IMR-90 (cell line): ENCODE measurements at regions not wholly inside any gene's neighbourhood (a gene's known extent, or its start where the extent isn't known, plus 50 kb on each side); places are given as distances from the start of the nearest gene placed in this dataset.

Experiments used
- ATAC-seq: fragments of 200-7000 bp; cut with Tn5 transposase; 2 replicates; pipeline ENCODE4 v1.9.1; 2020; ENCODE audit warnings: low read depth, mild to moderate bottlenecking, moderate library complexity
- BruUV-seq: library from RNA; stranded (reverse); fragments of 400-500 nt; replicated peaks from 2 replicates; lab custom pipeline; 2021; lab: Mats Ljungman, UMichigan
- CTCF ChIA-PET: fragments of 300-600 bp; formaldehyde crosslinking; extraction: SDS; loops from one replicate; lab custom pipeline; 2021; ENCODE audit warnings: antibody characterized with exemption; lab: Yijun Ruan, JAX
- POLR2A ChIA-PET: fragments of 300-600 bp; sonication (Branson Sonifier 250); formaldehyde crosslinking; loops from one replicate; lab custom pipeline; 2022; ENCODE audit warnings: antibody characterized with exemption; ENCODE audit not compliant: unreplicated experiment; lab: Charles Lee
- DNase-seq: peaks from one replicate; pipeline ENCODE4 v3.0.0; 2013
- H2AFZ ChIP-seq: replicated peaks from 2 replicates; pipeline ENCODE3; 2013; ENCODE audit warnings: low read length, mild to moderate bottlenecking; ENCODE audit not compliant: poor library complexity
- H2AK5ac ChIP-seq: 2 replicates; pipeline ENCODE4 v1.6.1; 2013; ENCODE audit warnings: low read depth, low read length, inconsistent platforms
- H2AK9ac ChIP-seq: replicated peaks from 2 replicates; pipeline ENCODE3; 2013; ENCODE audit warnings: mild to moderate bottlenecking, low read depth, low read length, moderate library complexity; ENCODE audit not compliant: poor library complexity
- H2BK120ac ChIP-seq: 2 replicates; pipeline ENCODE4 v1.6.1; 2013; ENCODE audit warnings: low read depth, low read length, inconsistent platforms
- H2BK15ac ChIP-seq: 3 replicates; pipeline ENCODE4 v1.6.1; 2013; ENCODE audit warnings: low read depth, low read length, inconsistent platforms
- H2BK20ac ChIP-seq: 2 replicates; pipeline ENCODE4 v1.6.1; 2013; ENCODE audit warnings: low read depth, mild to moderate bottlenecking, inconsistent platforms, low read length, moderate library complexity
- H2BK5ac ChIP-seq: 2 replicates; pipeline ENCODE4 v1.6.1; 2013; ENCODE audit warnings: mild to moderate bottlenecking, low read depth, low read length, inconsistent platforms; ENCODE audit not compliant: poor library complexity, severe bottlenecking
- H3K14ac ChIP-seq: replicated peaks from 2 replicates; pipeline ENCODE4 v1.6.1; 2013; ENCODE audit warnings: low read depth, low read length, inconsistent platforms
- H3K18ac ChIP-seq: 2 replicates; pipeline ENCODE4 v1.6.1; 2013; ENCODE audit warnings: low read depth, low read length, control low read depth
- H3K23ac ChIP-seq: 2 replicates; pipeline ENCODE4 v1.6.1; 2013; ENCODE audit warnings: low read depth, low read length, inconsistent platforms
- H3K27ac ChIP-seq: 2 replicates; pipeline ENCODE4 v1.5.1; 2013; ENCODE audit warnings: mild to moderate bottlenecking, control low read depth, low read length; ENCODE audit not compliant: insufficient read depth
- H3K27me3 ChIP-seq: 2 replicates; pipeline ENCODE4 v1.6.1; 2013; ENCODE audit warnings: low read length; ENCODE audit not compliant: control insufficient read depth, insufficient read depth
- H3K36me3 ChIP-seq: 2 replicates; pipeline ENCODE4 v1.6.1; 2013; ENCODE audit warnings: low read length, mixed read lengths; ENCODE audit not compliant: control insufficient read depth, insufficient read depth
- H3K4ac ChIP-seq: 2 replicates; pipeline ENCODE4 v1.6.1; 2013; ENCODE audit warnings: low read depth, low read length, inconsistent platforms
- H3K4me1 ChIP-seq: 2 replicates; pipeline ENCODE4 v1.6.1; 2013; ENCODE audit warnings: low read length, mixed read lengths; ENCODE audit not compliant: control insufficient read depth, insufficient read depth
- H3K4me2 ChIP-seq: 2 replicates; pipeline ENCODE4 v1.6.1; 2013; ENCODE audit warnings: low read depth, mild to moderate bottlenecking, control low read depth, low read length, moderate library complexity
- H3K4me3 ChIP-seq: 2 replicates; pipeline ENCODE4 v1.5.1; 2013; ENCODE audit warnings: low read depth, mild to moderate bottlenecking, control low read depth, low read length, moderate library complexity; ENCODE audit not compliant: insufficient read depth
- H3K56ac ChIP-seq: 2 replicates; pipeline ENCODE4 v1.6.1; 2013; ENCODE audit warnings: low read length, inconsistent platforms; ENCODE audit not compliant: insufficient read depth; ENCODE audit errors: extremely low read depth
- H3K79me1 ChIP-seq, 2 experiments: 2 replicates each; pipeline ENCODE4 v1.6.1; 2013; ENCODE audit warnings: low read length in 2 of 2, inconsistent platforms in 1 of 2, low read depth in 1 of 2
- H3K9ac ChIP-seq: 2 replicates; pipeline ENCODE4 v1.6.1; 2013; ENCODE audit warnings: low read depth, low read length, control low read depth
- H3K9me1 ChIP-seq: 2 replicates; pipeline ENCODE4 v1.6.1; 2013; ENCODE audit warnings: low read length, inconsistent platforms; ENCODE audit not compliant: insufficient read depth
- H3K9me3 ChIP-seq: 2 replicates; pipeline ENCODE4 v1.6.1; 2013; ENCODE audit warnings: low read length; ENCODE audit not compliant: control insufficient read depth, insufficient read depth
- H4K20me1 ChIP-seq: 2 replicates; pipeline ENCODE4 v1.6.1; 2013; ENCODE audit warnings: low read length, inconsistent platforms; ENCODE audit not compliant: insufficient read depth
- H4K5ac ChIP-seq: 2 replicates; pipeline ENCODE4 v1.6.1; 2013; ENCODE audit warnings: mild to moderate bottlenecking, low read depth, low read length, control low read depth
- H4K8ac ChIP-seq, 2 experiments: 2 replicates each; pipeline ENCODE4 v1.6.1; 2013; ENCODE audit warnings: low read depth in 2 of 2, low read length in 2 of 2, control low read depth in 1 of 2, inconsistent platforms in 1 of 2
- H4K91ac ChIP-seq: 2 replicates; pipeline ENCODE4 v1.6.1; 2013; ENCODE audit warnings: low read depth, low read length, inconsistent platforms; ENCODE audit not compliant: insufficient read depth
- FOS ChIP-seq: fragments of 150-350 bp; IDR thresholded peaks from 2 replicates; pipeline ENCODE4 v1.6.1; 2016; ENCODE audit warnings: low read depth, low read length
- MXI1 ChIP-seq: IDR thresholded peaks from 2 replicates; pipeline ENCODE4 v1.6.1; 2012; ENCODE audit warnings: low read depth, mild to moderate bottlenecking, low read length, moderate library complexity, borderline replicate concordance
- POLR2A ChIP-seq: IDR thresholded peaks from 2 replicates; pipeline ENCODE4 v1.6.1; 2012; ENCODE audit warnings: mild to moderate bottlenecking, low read depth, low read length
- RFX5 ChIP-seq: IDR thresholded peaks from 2 replicates; pipeline ENCODE4 v1.8.0; 2012; ENCODE audit warnings: low read depth, mild to moderate bottlenecking, low read length, moderate library complexity
- WGBS, 2 experiments: methylation state at CpG; one replicate each; pipeline versions ENCODE4 v1.1.5 to v1.1.7; 2013; ENCODE audit warnings: missing lambda C conversion rate in 2 of 2; ENCODE audit not compliant: insufficient read length in 1 of 2; ENCODE audit errors: extremely low coverage in 2 of 2; 5-methylcytosine and 5-hydroxymethylcytosine counted together
- dilution Hi-C: fragments of 300-500 bp; cut with HindIII; formaldehyde crosslinking; loops from one replicate; pipeline ENCODE4 v1.14.3; 2018; ENCODE audit warnings: low sequenced_read_pairs; ENCODE audit not compliant: unreplicated experiment
- in situ Hi-C: fragments of 300-500 bp; cut with MboI; formaldehyde crosslinking; loops from 3 replicates; pipeline ENCODE4 v1.14.3; 2019; ENCODE audit warnings: low sequenced_read_pairs, inconsistent platforms, mixed read lengths
- intact Hi-C: fragments of 100-400 bp; cut with micrococcal nuclease; formaldehyde crosslinking; loops from 2 replicates; pipeline ENCODE4 v1.10.0; 2022

DNA sequence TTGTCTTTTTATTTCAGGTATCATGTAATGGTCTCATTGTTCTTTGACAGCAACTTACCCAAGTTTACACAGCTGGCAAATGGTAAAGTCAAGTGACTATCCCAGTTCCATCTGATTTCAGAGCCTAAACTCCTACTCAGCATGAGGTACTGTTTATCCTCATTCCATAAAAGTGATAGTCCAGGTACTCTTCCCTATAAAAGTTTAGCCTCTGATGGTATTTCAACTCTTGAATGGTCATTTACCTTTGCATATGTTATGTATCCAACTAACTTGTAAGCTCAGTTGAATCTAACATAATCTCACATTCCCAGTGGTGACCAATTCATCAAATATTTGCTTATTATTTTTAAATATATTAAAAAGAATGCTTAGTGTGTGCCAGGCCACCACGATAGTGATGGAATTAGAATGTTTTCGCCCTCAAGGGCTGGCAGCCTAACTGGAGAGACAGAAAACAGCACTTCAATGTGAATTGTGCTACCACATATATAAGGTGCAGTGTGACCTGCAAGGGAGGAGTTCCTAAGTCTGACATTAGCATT, 307.1 kb downstream of the CTH start:
- H3K4me1 ChIP-seq = no peaks in the 10 kb centered on the region
- POLR2A ChIA-PET = no interaction called here
- no peak overlapping the region for H3K18ac ChIP-seq
- H2BK120ac ChIP-seq = no peak overlapping the region
- no TSS peak for BruUV-seq
- H2AFZ ChIP-seq = no peak overlapping the region
- H3K9me3 ChIP-seq = no peaks in the 10 kb centered on the region
- no peaks in the 10 kb centered on the region for H4K20me1 ChIP-seq
- H3K4ac ChIP-seq = no peak overlapping the region
- H4K91ac ChIP-seq = no peak overlapping the region
- no peaks in the 10 kb centered on the region for H3K36me3 ChIP-seq
- no peak overlapping the region for H2AK5ac ChIP-seq
- no peak overlapping the region for H3K23ac ChIP-seq
- no peaks in the 10 kb centered on the region for H3K27me3 ChIP-seq
- no peak overlapping the region for H2AK9ac ChIP-seq
- H3K9me1 ChIP-seq = no peaks in the 10 kb centered on the region
- ATAC-seq = no peak
- no peak overlapping the region for H2BK15ac ChIP-seq
- H2BK20ac ChIP-seq = no peak overlapping the region
- dilution Hi-C loops (no loop called here), in situ Hi-C loops (no loop called here), intact Hi-C loops (no loop called here)
- H3K14ac ChIP-seq = no peak overlapping the region
- no peaks in the 10 kb centered on the region for H3K79me1 ChIP-seq
- H3K4me3 ChIP-seq = no peak overlapping the region
- no peak overlapping the region for H3K27ac ChIP-seq
- no peak for DNase-seq
- H3K56ac ChIP-seq = no peak overlapping the region
- no peak for TF ChIP-seq MXI1
- no peak for TF ChIP-seq FOS
- no peak for TF ChIP-seq RFX5
- no peak for TF ChIP-seq POLR2A
- no peak overlapping the region for H2BK5ac ChIP-seq
- CTCF ChIA-PET = no interaction called here
- no CpG with 5 or more reads among the region's 2 CpGs for WGBS, 2 experiments
- H3K4me2 ChIP-seq = no peak overlapping the region
- H4K8ac ChIP-seq = no peak overlapping the region
- no peak overlapping the region for H4K5ac ChIP-seq
- H3K9ac ChIP-seq = no peak overlapping the region
